MCF 10A (cell line): ENCODE measurements at regions not wholly inside any gene's neighbourhood (a gene's known extent, or its start where the extent isn't known, plus 50 kb on each side); places are given as distances from the start of the nearest gene placed in this dataset.
A peak's percentile ranks its signal among the peaks of the same experiment; 100 is the strongest.

ENCODE experiments used
- BruUV-seq: library from RNA; stranded (reverse); fragments of 400-500 nt; replicated peaks from 2 replicates; lab custom pipeline; 2021; lab: Mats Ljungman, UMichigan
- CTCF ChIA-PET: fragments of 300-600 bp; sonication (Branson Sonifier 250); formaldehyde crosslinking; extraction: SDS; loops from one replicate; lab custom pipeline; 2021; ENCODE audit warnings: antibody characterized with exemption, inconsistent platforms; lab: Yijun Ruan, JAX
- POLR2A ChIA-PET: fragments of 300-600, 350-650 bp; sonication (Branson Sonifier 250); formaldehyde crosslinking; extraction: SDS; loops from one replicate; lab custom pipeline; 2020; ENCODE audit warnings: antibody characterized with exemption, inconsistent platforms; lab: Yijun Ruan, JAX
- DNase-seq: peaks from one replicate; pipeline ENCODE4 v3.0.0-alpha.2; 2018; ENCODE audit not compliant: unreplicated experiment
- H3K27ac Mint-ChIP-seq: one replicate; pipeline ENCODE4 v1.8.0; 2022; ENCODE audit warnings: mild to moderate bottlenecking, low read depth, mixed read lengths; ENCODE audit not compliant: unreplicated experiment
- H3K27me3 Mint-ChIP-seq: one replicate; pipeline ENCODE4 v1.8.0; 2022; ENCODE audit warnings: mixed read lengths; ENCODE audit not compliant: insufficient read depth, unreplicated experiment
- H3K36me3 Mint-ChIP-seq: one replicate; pipeline ENCODE4 v1.8.0; 2022; ENCODE audit warnings: mild to moderate bottlenecking, moderate library complexity, mixed read lengths; ENCODE audit not compliant: insufficient read depth, unreplicated experiment
- H3K4me1 Mint-ChIP-seq: one replicate; pipeline ENCODE4 v1.8.0; 2022; ENCODE audit warnings: mixed read lengths; ENCODE audit not compliant: insufficient read depth, unreplicated experiment
- H3K4me3 Mint-ChIP-seq: one replicate; pipeline ENCODE4 v1.8.0; 2022; ENCODE audit warnings: mild to moderate bottlenecking, moderate library complexity, mixed read lengths; ENCODE audit not compliant: unreplicated experiment
- H3K9me3 Mint-ChIP-seq: one replicate; pipeline ENCODE4 v1.8.0; 2022; ENCODE audit warnings: mixed read lengths; ENCODE audit not compliant: unreplicated experiment
- CTCF ChIP-seq: fragments of 200-600 bp; IDR thresholded peaks from one replicate; pipeline ENCODE4 v1.8.0; 2022; ENCODE audit warnings: antibody characterized with exemption, mild to moderate bottlenecking; ENCODE audit not compliant: unreplicated experiment
- intact Hi-C: fragments of 100-400 bp; cut with micrococcal nuclease; formaldehyde crosslinking; loops from 2 replicates; pipeline ENCODE4 v1.14.1; 2022

- H3K4me3 Mint-ChIP-seq: peak within 1 kb of the TSS; percentile 83
- no peaks in the 10 kb centered on the region for H3K36me3 Mint-ChIP-seq
- no peak for TF ChIP-seq CTCF
- peaks cover 12% of the 10 kb centered on the region for H3K4me1 Mint-ChIP-seq
- H3K9me3 Mint-ChIP-seq: no peaks in the 10 kb centered on the region
- BruUV-seq: no TSS peak
- CTCF ChIA-PET: interaction anchor here (0.6 to 2.7 kb wide), 4 partner anchors 79 to 299 kb away, joined by 3 to 6 read pairs (median 4); no protein-coding TSS in a partner anchor
- peaks cover 38% of the 10 kb centered on the region for H3K27me3 Mint-ChIP-seq
- POLR2A ChIA-PET: interaction anchor here (0.9 to 1.1 kb wide), 3 partner anchors 11 to 99 kb away, joined by 3 read pairs; no protein-coding TSS in a partner anchor
- intact Hi-C loops: no loop called here
- peak within 1 kb of the TSS; percentile 26 for H3K27ac Mint-ChIP-seq
- DNase-seq: peak; percentile 66
Observed at GRCh38 chr15:31870328-31871165, 159.8 kb upstream of the CHRNA7 start, which contains the start of gene OTUD7A. Gene OTUD7A, minus strand, starts transcription at chr15:31870673.

GRCh38 chr15:31871166-31871886, 159.0 kb upstream of the CHRNA7 start:
- intact Hi-C loops: no loop called here
- H3K4me3 Mint-ChIP-seq: peak overlapping the region; percentile 83
- ChIA-PET CTCF (interaction anchor here (0.6 to 2.7 kb wide), 2 partner anchors 78 to 300 kb away, joined by 3 to 6 read pairs; no protein-coding TSS in a partner anchor), POLR2A (interaction anchor here (0.9 to 1.1 kb wide), 2 partner anchors 68 to 98 kb away, joined by 3 read pairs; no protein-coding TSS in a partner anchor)
- no peaks in the 10 kb centered on the region for H3K9me3 Mint-ChIP-seq
- H3K27me3 Mint-ChIP-seq: peaks cover 44% of the 10 kb centered on the region
- no peak for TF ChIP-seq CTCF
- H3K27ac Mint-ChIP-seq: peak overlapping the region; percentile 26
- no peak for DNase-seq
- H3K4me1 Mint-ChIP-seq: peaks cover 12% of the 10 kb centered on the region
- no TSS peak for BruUV-seq
- no peaks in the 10 kb centered on the region for H3K36me3 Mint-ChIP-seq

- intact Hi-C loops: no loop called here
- BruUV-seq: no TSS peak
- DNase-seq: no peak
- Mint-ChIP-seq H3K27ac (no peak overlapping the region), H3K36me3 (no peaks in the 10 kb centered on the region), H3K9me3 (no peaks in the 10 kb centered on the region), H3K4me1 (peaks cover 12% of the 10 kb centered on the region), H3K27me3 (peaks cover 44% of the 10 kb centered on the region), H3K4me3 (peak overlapping the region; percentile 83)
- ChIA-PET CTCF (interaction anchor here (2.7 kb wide), 1 partner anchor 301 kb away, joined by 6 read pairs; no protein-coding TSS in a partner anchor), POLR2A (interaction anchor here (0.9 to 1.1 kb wide), 2 partner anchors 69 to 97 kb away, joined by 3 read pairs; no protein-coding TSS in a partner anchor)
- no peak for TF ChIP-seq CTCF
Observed at GRCh38 chr15:31871887-31872281, 158.4 kb upstream of the CHRNA7 start.

- ChIA-PET POLR2A (interaction anchor here (0.5 kb wide), 1 partner anchor 414 kb away, joined by 3 read pairs; no protein-coding TSS in a partner anchor), CTCF (interaction anchor here (1.0 to 1.2 kb wide), 2 partner anchors 10 to 21 kb away, joined by 3 read pairs; no protein-coding TSS in a partner anchor)
- H3K9me3 Mint-ChIP-seq: no peaks in the 10 kb centered on the region
- no TSS peak for BruUV-seq
- TF ChIP-seq CTCF: no peak
- no peak for DNase-seq
- no peak overlapping the region for H3K4me3 Mint-ChIP-seq
- intact Hi-C loops: no loop called here
- H3K36me3 Mint-ChIP-seq: no peaks in the 10 kb centered on the region
- no peaks in the 10 kb centered on the region for H3K4me1 Mint-ChIP-seq
- H3K27ac Mint-ChIP-seq: no peak overlapping the region
- peaks cover 64% of the 10 kb centered on the region for H3K27me3 Mint-ChIP-seq
Observed at GRCh38 chr15:31887246-31887645, 143.1 kb upstream of the CHRNA7 start.
